ENCODE measurements at regions not wholly inside any gene's neighbourhood (a gene's known extent, or its start where the extent isn't known, plus 50 kb on each side); places are given as distances from the start of the nearest gene placed in this dataset.

- TF ChIP-seq, protein P1, sequence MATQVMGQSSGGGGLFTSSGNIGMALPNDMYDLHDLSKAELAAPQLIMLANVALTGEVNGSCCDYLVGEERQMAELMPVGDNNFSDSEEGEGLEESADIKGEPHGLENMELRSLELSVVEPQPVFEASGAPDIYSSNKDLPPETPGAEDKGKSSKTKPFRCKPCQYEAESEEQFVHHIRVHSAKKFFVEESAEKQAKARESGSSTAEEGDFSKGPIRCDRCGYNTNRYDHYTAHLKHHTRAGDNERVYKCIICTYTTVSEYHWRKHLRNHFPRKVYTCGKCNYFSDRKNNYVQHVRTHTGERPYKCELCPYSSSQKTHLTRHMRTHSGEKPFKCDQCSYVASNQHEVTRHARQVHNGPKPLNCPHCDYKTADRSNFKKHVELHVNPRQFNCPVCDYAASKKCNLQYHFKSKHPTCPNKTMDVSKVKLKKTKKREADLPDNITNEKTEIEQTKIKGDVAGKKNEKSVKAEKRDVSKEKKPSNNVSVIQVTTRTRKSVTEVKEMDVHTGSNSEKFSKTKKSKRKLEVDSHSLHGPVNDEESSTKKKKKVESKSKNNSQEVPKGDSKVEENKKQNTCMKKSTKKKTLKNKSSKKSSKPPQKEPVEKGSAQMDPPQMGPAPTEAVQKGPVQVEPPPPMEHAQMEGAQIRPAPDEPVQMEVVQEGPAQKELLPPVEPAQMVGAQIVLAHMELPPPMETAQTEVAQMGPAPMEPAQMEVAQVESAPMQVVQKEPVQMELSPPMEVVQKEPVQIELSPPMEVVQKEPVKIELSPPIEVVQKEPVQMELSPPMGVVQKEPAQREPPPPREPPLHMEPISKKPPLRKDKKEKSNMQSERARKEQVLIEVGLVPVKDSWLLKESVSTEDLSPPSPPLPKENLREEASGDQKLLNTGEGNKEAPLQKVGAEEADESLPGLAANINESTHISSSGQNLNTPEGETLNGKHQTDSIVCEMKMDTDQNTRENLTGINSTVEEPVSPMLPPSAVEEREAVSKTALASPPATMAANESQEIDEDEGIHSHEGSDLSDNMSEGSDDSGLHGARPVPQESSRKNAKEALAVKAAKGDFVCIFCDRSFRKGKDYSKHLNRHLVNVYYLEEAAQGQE (IDR thresholded peaks at IDR 0.05; ENCODE audit: low read depth) = no peak
- TF ChIP-seq YY1 (IDR thresholded peaks at IDR 0.05; ENCODE audit: low read depth) (no peak), CEBPB (IDR thresholded peaks at IDR 0.05) (no peak), TCF12 (IDR thresholded peaks at IDR 0.05; ENCODE audit: low read depth) (no peak), EP300 (IDR thresholded peaks at IDR 0.05; ENCODE audit: borderline replicate concordance) (no peak), RAD21 (IDR thresholded peaks at IDR 0.05; ENCODE audit: low read depth) (no peak)
- TF ChIP-seq, protein P2, sequence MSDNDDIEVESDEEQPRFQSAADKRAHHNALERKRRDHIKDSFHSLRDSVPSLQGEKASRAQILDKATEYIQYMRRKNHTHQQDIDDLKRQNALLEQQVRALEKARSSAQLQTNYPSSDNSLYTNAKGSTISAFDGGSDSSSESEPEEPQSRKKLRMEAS (IDR thresholded peaks at IDR 0.05) = no peak
Observed at GRCh38 chr17:79220201-79220712, 145.6 kb downstream of the ENGASE start.
